EL (cell line): ENCODE measurements at regions not wholly inside any gene's neighbourhood (a gene's known extent, or its start where the extent isn't known, plus 50 kb on each side); places are given as distances from the start of the nearest gene placed in this dataset.

Source experiments
- DNase-seq: peaks from one replicate; pipeline ENCODE4 v3.0.0-alpha.2; 2016

GRCh38 chr10:2980791-2981360, 86.5 kb upstream of the PFKP start:
- DNase-seq: peak; percentile 47

GRCh38 chr10:2980116-2980515, 87.2 kb upstream of the PFKP start:
- DNase-seq: peak; percentile 48

- peak; percentile 25 for DNase-seq
These were observed 88.0 kb upstream of the PFKP start for GRCh38 chr10:2979306-2979705.

GRCh38 chr10:2978574-2979273, 88.6 kb upstream of the PFKP start:
- DNase-seq: no peak

GRCh38 chr10:2978111-2978510, 89.2 kb upstream of the PFKP start:
- peak; percentile 38 for DNase-seq

GRCh38 chr10:2974503-2975207, 92.7 kb upstream of the PFKP start:
- DNase-seq: no peak

GRCh38 chr10:2974083-2974482, 93.3 kb upstream of the PFKP start:
- DNase-seq: no peak

GRCh38 chr10:2972810-2973209, 94.5 kb upstream of the PFKP start:
- DNase-seq: no peak

- no peak for DNase-seq
These were observed 95.1 kb upstream of the PFKP start for GRCh38 chr10:2972216-2972615.

GRCh38 chr10:2970190-2970823, 97.0 kb upstream of the PFKP start:
- DNase-seq: no peak

- peak; percentile 77 for DNase-seq
These were observed 98.8 kb upstream of the PFKP start for GRCh38 chr10:2968401-2969058.

GRCh38 chr10:2966134-2966533, 101.2 kb upstream of the PFKP start:
- DNase-seq: no peak

GRCh38 chr10:2964632-2965296, 102.6 kb upstream of the PFKP start:
- DNase-seq: no peak

GRCh38 chr10:2963889-2964631, 103.3 kb upstream of the PFKP start:
- DNase-seq: no peak

- DNase-seq: no peak
These were observed 105.2 kb upstream of the PFKP start for GRCh38 chr10:2962194-2962593.

GRCh38 chr10:2958659-2959058, 108.7 kb upstream of the PFKP start:
- no peak for DNase-seq

GRCh38 chr10:2957785-2958184, 109.6 kb upstream of the PFKP start:
- DNase-seq: no peak

GRCh38 chr10:2955064-2955463, 112.3 kb upstream of the PFKP start:
- no peak for DNase-seq

GRCh38 chr10:2953495-2953894, 113.9 kb upstream of the PFKP start:
- no peak for DNase-seq

GRCh38 chr10:2951235-2951835, 116.0 kb upstream of the PFKP start:
- DNase-seq: no peak

GRCh38 chr10:2950546-2950945, 116.8 kb upstream of the PFKP start:
- DNase-seq: no peak

GRCh38 chr10:2949948-2950354, 117.4 kb upstream of the PFKP start:
- DNase-seq: peak; percentile 20
